T-helper 1 cell treated with Interleukin-12 subunit alpha and Interleukin-12 subunit beta and Interleukin-4 antibody, amounts not matched to agents 30 ng/mL and 1 ng/mL, for 36 hours (primary cell): ENCODE measurements at regions not wholly inside any gene's neighbourhood (a gene's known extent, or its start where the extent isn't known, plus 50 kb on each side); places are given as distances from the start of the nearest gene placed in this dataset.

ENCODE experiments used
- intact Hi-C: fragments of 100-400 bp; cut with micrococcal nuclease; formaldehyde crosslinking; loops from one replicate; pipeline ENCODE4 v1.15.1; 2024

DNA sequence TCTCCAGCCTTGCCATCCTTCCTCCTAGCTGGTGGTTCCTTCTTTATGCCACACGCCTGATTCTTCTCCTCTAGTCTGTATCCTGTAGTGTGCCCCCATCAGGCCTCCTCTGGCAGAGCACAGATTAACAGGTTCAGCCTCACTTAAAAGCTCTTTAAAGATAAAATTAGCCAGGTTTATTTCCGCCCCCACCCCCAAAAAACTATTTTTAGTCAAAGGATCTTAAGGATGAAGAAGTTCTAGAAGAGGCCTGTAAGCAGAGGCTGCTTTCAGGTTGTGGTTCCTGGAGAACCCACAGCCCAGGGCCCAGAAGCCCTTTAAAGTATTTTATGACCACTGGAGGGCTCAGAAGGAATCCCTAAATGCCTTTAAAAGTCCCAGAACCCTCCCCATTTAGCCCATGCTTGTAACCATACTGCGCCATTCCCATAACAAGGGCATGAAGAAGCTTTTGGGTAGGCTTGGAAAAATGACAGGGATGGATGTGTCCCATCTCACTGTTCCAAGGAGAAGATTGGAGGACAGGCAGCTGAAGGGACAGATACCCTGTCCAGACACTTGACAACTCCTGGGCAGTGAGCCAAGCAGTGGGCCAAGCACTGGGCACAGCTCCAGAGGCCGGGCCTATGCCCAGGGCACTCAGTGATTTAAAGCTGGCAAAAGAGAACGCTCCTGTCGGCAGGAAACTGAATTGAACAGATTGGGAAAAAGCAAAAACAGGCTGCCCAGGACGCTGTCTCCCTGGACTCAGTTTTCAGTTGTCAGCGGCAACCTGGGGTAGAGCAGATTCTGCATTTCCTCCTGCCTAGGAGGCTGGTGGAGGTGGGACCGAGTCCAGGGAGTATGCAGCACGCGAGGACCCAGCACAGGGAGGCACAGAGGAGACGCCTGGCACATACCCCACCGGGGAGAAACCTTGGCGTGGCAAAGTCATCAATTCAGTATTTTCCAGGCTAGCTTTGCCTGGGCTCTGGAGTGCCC lies 106.3 kb upstream of the SSBP2 start:
- intact Hi-C loops: loop anchor here (10.0 kb wide), 1 partner anchor 222 kb away; no protein-coding TSS in a partner anchor

DNA sequence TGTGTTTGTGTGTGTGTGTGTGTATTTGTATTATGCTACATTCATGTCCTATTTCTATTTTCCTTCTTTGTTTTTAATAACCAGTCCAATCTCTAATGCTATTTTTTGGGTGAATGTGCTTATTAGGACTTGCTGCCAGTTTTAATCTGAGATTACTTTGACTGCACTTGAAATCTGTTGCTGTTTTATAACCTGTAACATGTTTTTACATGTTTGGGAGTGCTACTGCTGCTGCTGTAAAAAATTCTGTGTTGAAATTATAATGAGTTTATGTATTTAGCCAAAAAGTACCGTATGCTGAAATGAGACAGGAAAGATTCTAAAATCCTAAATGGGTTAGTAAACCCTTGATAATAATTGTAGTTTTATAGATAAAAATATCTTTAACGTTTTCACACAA lies 104.7 kb upstream of the SSBP2 start:
- intact Hi-C loops: loop anchor here (10.0 kb wide), 1 partner anchor 221 kb away; no protein-coding TSS in a partner anchor

DNA sequence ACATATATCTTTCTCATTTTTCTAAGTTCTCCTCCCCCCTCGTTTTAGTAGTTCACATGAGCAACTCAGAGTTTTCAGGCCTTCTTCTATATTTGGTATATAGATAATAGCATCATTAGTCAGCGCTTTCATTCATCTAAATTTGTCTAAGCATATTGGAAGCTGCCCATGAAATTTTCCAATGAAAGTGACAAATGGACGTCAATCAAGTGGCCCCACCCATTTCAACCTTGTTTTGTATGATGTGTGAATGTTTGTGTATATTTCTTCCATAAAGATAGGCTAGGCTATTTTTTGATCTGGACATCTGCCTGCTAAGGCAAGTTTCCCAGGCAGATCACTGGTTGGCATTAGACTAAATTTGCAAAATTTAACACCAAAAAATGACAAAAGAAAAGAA lies 104.0 kb upstream of the SSBP2 start:
- intact Hi-C loops: loop anchor here (5.0 to 10.0 kb wide), 4 partner anchors 212 to 1987 kb away; no protein-coding TSS in a partner anchor

DNA sequence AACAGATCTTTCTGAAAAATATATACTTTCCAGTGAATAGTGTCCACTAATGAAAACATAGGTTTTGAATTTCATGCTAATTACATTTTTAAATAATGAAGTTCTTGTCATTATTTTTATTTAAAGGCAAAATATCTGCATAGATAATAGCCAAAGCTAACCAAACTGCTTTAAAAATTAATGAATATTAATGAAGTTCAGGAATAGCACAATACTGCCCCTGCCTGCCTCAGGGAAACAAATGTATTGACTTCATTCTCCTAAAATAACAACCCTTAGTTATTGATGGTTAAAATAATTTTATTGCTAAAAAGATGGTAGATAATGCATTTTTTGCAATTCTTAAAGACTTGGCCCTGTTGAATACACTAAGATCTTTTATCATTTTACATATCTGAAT lies 103.6 kb upstream of the SSBP2 start:
- intact Hi-C loops: loop anchor here (5.0 to 10.0 kb wide), 4 partner anchors 213 to 1988 kb away; no protein-coding TSS in a partner anchor

- intact Hi-C loops: loop anchor here (2.0 to 10.0 kb wide), 5 partner anchors 214 to 1989 kb away; no protein-coding TSS in a partner anchor
Measured at GRCh38 chr5:81853030-81853357, 102.1 kb upstream of the SSBP2 start.

DNA sequence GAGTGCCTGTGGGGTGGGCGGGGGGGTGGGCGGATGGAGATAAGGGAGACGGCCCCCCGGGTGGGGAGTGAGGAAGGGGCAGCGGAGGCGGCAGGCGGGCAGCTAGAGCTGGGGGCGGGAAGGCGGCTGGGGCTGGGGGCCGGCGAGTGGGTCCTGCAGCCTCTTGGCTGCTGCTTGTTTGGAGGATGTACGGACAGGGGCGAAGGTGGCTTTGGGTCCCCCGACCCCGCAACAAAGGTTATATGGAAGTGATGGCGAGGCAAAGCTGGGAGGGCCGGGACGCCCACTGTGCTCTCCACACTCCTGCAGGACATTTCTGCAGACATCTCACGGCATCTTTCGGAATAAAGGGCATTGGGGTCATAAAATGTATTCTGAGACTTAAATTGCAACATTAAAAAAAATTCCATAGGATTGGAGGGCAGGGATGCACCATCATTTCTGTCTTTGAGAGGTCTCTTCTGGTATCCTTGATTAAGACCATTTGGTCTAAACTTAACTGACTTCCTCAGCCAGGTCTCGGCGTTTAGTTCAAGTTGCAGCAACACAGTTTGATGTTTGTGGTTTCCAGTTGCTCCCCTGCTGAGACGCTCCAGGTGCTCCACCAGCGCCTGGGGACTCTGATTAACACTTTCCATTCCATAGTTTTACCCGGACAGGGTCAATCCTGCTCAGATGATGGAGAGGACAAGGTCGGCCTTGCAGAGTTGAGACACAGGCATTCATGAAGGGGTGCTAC lies 101.6 kb upstream of the SSBP2 start:
- intact Hi-C loops: loop anchor here (1.0 to 10.0 kb wide), 6 partner anchors 215 to 1990 kb away; no protein-coding TSS in a partner anchor

DNA sequence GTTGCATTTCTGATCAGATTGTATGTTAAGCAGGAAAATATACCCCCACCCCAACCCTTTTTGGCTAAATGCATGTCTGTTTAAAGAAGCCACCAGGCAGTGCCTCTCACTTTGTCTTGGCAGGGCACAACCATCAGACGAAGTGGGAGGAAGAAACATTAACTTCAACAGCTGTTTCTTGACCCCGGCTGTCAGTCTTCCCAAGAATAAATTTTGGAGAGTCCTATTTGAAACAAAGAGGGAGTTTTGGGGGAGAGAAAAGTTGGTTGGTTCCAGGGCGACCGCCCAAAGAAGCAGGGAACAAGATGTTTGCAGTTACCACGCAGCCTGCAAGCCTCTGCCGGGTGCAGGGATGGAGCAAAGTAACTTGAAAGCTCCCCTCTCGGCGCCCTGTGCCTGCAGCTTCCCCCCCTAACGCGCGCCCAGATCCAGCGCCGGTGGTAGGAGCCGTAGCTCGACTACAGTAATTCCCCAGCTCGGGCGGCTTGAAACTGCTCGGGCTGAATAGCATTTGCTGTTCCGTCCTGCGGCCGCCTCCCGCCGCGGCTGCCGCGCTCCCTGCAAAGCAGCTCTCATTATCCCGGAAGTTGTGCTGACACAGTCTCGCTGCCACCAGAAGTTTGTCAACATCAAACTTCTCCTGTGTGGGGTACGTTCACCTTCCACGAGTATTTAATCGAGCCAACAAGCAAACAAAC lies 100.7 kb upstream of the SSBP2 start:
- intact Hi-C loops: loop anchor here (1.0 to 10.0 kb wide), 14 partner anchors 33 to 1991 kb away; partner anchors contain the start of genes RPS23, SSBP2 and ZCCHC9

DNA sequence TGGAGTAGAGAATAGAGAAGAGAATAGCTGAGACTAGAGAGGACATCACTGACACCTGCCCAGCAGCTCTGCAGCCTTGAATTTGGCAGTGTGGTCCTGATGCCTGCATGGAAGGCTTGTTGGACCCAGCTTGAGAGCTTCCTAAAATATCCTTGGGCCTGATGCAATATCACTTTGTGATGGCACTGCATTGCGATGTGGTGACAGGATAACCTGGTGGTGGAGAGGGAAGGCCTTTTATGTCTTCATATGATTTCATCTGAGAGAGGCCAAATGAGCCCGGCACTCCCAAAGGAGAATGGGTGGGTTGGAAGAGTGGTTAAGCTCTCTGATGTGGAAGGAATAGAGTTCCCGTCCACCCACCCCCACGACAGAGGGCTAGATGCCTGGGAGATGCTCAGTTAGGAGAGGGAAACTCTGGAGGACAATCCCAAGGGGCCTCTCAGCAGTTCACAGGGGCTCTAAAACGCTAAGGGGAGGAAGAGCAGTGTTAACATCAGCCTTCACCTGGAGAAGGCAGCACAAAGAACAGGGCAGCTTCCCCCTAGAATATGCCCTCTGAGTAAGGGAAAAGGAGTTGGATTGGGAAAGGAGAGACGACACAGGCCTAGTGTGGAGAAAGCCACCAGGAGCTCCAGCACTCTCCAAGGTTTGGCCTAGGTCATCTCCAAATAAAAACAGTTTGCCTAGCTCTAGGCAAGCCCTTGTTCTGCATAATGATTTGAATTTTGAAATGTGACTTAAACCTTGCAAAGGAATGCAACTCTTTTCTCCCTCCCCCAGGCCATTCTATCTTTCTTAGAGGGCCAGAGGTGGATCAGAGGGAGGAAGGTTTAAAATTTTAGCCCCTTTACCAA lies 99.8 kb upstream of the SSBP2 start:
- intact Hi-C loops: loop anchor here (1.0 to 10.0 kb wide), 12 partner anchors 32 to 1992 kb away; partner anchors contain the start of genes RPS23, SSBP2 and ZCCHC9

- intact Hi-C loops: loop anchor here (2.0 to 10.0 kb wide), 7 partner anchors 31 to 1992 kb away; partner anchors contain the start of gene ZCCHC9
Measured at GRCh38 chr5:81849770-81850367, 99.0 kb upstream of the SSBP2 start.

GRCh38 chr5:81848362-81848880 lies 97.5 kb upstream of the SSBP2 start:
- intact Hi-C loops: no loop called here

- intact Hi-C loops: no loop called here
Measured at GRCh38 chr5:81846301-81846700, 95.4 kb upstream of the SSBP2 start.

DNA sequence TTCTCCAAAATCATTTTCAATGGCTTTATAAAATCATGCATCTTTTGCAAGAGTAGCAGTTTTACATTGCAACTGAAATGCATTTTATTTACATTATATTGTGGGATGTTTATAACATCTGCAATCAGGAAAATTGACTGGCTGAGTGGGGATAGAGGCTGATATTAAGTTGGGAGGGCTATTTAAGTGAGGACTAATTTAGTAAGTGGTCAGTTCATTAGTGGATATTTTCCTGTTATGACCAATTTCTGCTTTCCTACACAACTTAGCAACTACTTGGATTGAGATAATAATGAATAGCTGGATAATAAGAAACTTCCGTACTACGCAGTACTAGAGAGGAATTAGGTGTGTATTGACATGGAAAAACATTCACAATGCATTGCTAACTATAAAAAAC lies 92.9 kb upstream of the SSBP2 start:
- intact Hi-C loops: no loop called here

- intact Hi-C loops: no loop called here
Measured at GRCh38 chr5:81842795-81843398, 92.0 kb upstream of the SSBP2 start.

- intact Hi-C loops: no loop called here
Measured at GRCh38 chr5:81839034-81839433, 88.1 kb upstream of the SSBP2 start.

- intact Hi-C loops: loop anchor here (1.0 kb wide), 4 partner anchors 87 to 413 kb away; partner anchors contain the start of gene SSBP2
Measured at GRCh38 chr5:81838307-81838906, 87.5 kb upstream of the SSBP2 start.

DNA sequence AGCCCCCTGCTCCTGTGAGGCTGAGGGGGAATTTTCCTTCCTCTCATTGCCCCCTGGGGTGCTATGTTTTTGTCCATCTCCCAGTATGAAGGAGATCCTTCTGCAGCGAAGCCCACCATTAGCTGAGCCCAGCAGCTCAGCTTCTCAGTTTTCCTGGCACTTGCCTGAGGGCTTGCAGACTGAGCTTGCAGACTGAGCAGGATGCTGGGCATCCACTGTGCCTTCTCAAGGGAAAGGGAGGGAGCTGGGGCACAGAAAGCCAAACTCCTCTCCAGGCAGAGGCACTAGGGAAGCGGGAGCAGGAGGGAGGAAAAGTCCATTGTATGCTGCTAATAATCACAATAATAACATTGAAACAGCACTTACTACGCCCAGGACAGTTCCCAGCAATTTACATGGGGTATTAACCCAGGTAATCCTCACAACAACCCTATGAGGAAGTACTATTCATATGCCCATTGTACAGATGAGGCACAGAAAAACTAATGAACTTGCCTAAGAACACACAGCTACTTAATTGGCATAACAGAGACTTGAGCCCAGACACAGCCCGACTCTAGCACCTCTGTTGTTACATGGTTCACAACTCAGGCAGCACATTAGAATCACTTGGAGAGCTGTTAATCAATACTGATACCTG lies 86.9 kb upstream of the SSBP2 start:
- intact Hi-C loops: loop anchor here (1.0 kb wide), 4 partner anchors 86 to 412 kb away; partner anchors contain the start of gene SSBP2

GRCh38 chr5:81835814-81836367 lies 85.0 kb upstream of the SSBP2 start:
- intact Hi-C loops: no loop called here
